Calu3 (cell line): ENCODE measurements at regions not wholly inside any gene's neighbourhood (a gene's known extent, or its start where the extent isn't known, plus 50 kb on each side); places are given as distances from the start of the nearest gene placed in this dataset.
A peak's percentile ranks its signal among the peaks of the same experiment; 100 is the strongest.

Source experiments
- BruUV-seq: library from RNA; stranded (reverse); fragments of 400-500 nt; replicated peaks from 2 replicates; lab custom pipeline; 2021; lab: Mats Ljungman, UMichigan
- CTCF ChIA-PET: fragments of 300-600 bp; sonication (Branson Sonifier 250); formaldehyde crosslinking; loops from one replicate; lab custom pipeline; 2022; ENCODE audit warnings: antibody characterized with exemption; lab: Charles Lee
- DNase-seq: peaks from one replicate; pipeline ENCODE4 v3.0.0; 2022
- H3K27ac Mint-ChIP-seq: one replicate; pipeline ENCODE4 v1.8.0; 2022; ENCODE audit warnings: mixed read lengths; ENCODE audit not compliant: unreplicated experiment
- H3K27me3 Mint-ChIP-seq: one replicate; pipeline ENCODE4 v1.8.0; 2022; ENCODE audit warnings: mixed read lengths; ENCODE audit not compliant: unreplicated experiment
- H3K36me3 Mint-ChIP-seq: one replicate; pipeline ENCODE4 v1.8.0; 2022; ENCODE audit warnings: mild to moderate bottlenecking, moderate library complexity, mixed read lengths; ENCODE audit not compliant: insufficient read depth, unreplicated experiment
- H3K4me1 Mint-ChIP-seq: one replicate; pipeline ENCODE4 v1.8.0; 2022; ENCODE audit warnings: mild to moderate bottlenecking, low read depth, mixed read lengths; ENCODE audit not compliant: unreplicated experiment
- H3K4me3 Mint-ChIP-seq: one replicate; pipeline ENCODE4 v1.8.0; 2022; ENCODE audit warnings: mild to moderate bottlenecking, low read depth, moderate library complexity, mixed read lengths; ENCODE audit not compliant: unreplicated experiment
- H3K9me3 Mint-ChIP-seq: one replicate; pipeline ENCODE4 v1.8.0; 2022; ENCODE audit warnings: low read depth, mixed read lengths; ENCODE audit not compliant: unreplicated experiment
- CTCF ChIP-seq: fragments of 200-600 bp; IDR thresholded peaks from one replicate; pipeline ENCODE4 v1.8.0; 2022; ENCODE audit warnings: antibody characterized with exemption; ENCODE audit not compliant: unreplicated experiment
- intact Hi-C: fragments of 100-400 bp; cut with micrococcal nuclease; formaldehyde crosslinking; loops from one replicate; pipeline ENCODE4 v1.10.0; 2022; ENCODE audit not compliant: unreplicated experiment

GRCh38 chr6:137727216-137727765 lies 139.8 kb upstream of the TNFAIP3 start:
- Mint-ChIP-seq H3K27me3 (no peaks in the 10 kb centered on the region), H3K27ac (no peak overlapping the region), H3K4me1 (peaks cover 26% of the 10 kb centered on the region), H3K36me3 (no peaks in the 10 kb centered on the region), H3K4me3 (no peak overlapping the region), H3K9me3 (no peaks in the 10 kb centered on the region)
- BruUV-seq = no TSS peak
- intact Hi-C loops = no loop called here
- no peak for TF ChIP-seq CTCF
- DNase-seq = no peak
- CTCF ChIA-PET = no interaction called here

GRCh38 chr6:137728386-137729349 lies 138.4 kb upstream of the TNFAIP3 start:
- DNase-seq = peak; percentile 47
- CTCF ChIA-PET = interaction anchor here (0.7 kb wide), 1 partner anchor 997 kb away, joined by 3 read pairs; no protein-coding TSS in a partner anchor
- Mint-ChIP-seq H3K9me3 (no peaks in the 10 kb centered on the region), H3K4me1 (peaks cover 29% of the 10 kb centered on the region), H3K27ac (no peak overlapping the region), H3K4me3 (no peak overlapping the region), H3K27me3 (no peaks in the 10 kb centered on the region), H3K36me3 (no peaks in the 10 kb centered on the region)
- BruUV-seq = no TSS peak
- intact Hi-C loops = no loop called here
- TF ChIP-seq CTCF = no peak

GRCh38 chr6:137729866-137730629 lies 137.0 kb upstream of the TNFAIP3 start:
- H3K27ac Mint-ChIP-seq = no peak overlapping the region
- no peak for TF ChIP-seq CTCF
- peaks cover 29% of the 10 kb centered on the region for H3K4me1 Mint-ChIP-seq
- DNase-seq = no peak
- BruUV-seq = no TSS peak
- intact Hi-C loops = no loop called here
- CTCF ChIA-PET = interaction anchor here (0.7 kb wide), 1 partner anchor 59 kb away, joined by 3 read pairs; no protein-coding TSS in a partner anchor
- no peak overlapping the region for H3K4me3 Mint-ChIP-seq
- no peaks in the 10 kb centered on the region for H3K36me3 Mint-ChIP-seq
- no peaks in the 10 kb centered on the region for H3K9me3 Mint-ChIP-seq
- H3K27me3 Mint-ChIP-seq = no peaks in the 10 kb centered on the region

- Mint-ChIP-seq H3K27ac (no peak overlapping the region), H3K4me1 (peaks cover 29% of the 10 kb centered on the region), H3K4me3 (no peak overlapping the region), H3K36me3 (no peaks in the 10 kb centered on the region), H3K27me3 (no peaks in the 10 kb centered on the region), H3K9me3 (no peaks in the 10 kb centered on the region)
- TF ChIP-seq CTCF = no peak
- BruUV-seq = no TSS peak
- DNase-seq = no peak
- CTCF ChIA-PET = no interaction called here
- intact Hi-C loops = no loop called here
Observed at GRCh38 chr6:137731600-137731959, 135.5 kb upstream of the TNFAIP3 start.
